GM20000 (cell line): ENCODE measurements at regions not wholly inside any gene's neighbourhood (a gene's known extent, or its start where the extent isn't known, plus 50 kb on each side); places are given as distances from the start of the nearest gene placed in this dataset.

Experiments
- DNase-seq: peaks from one replicate; pipeline ENCODE4 v3.0.0; 2012; ENCODE audit warnings: low spot score
- CTCF ChIP-seq: IDR thresholded peaks from 2 replicates; pipeline ENCODE4 v1.5.1; 2012; ENCODE audit warnings: mild to moderate bottlenecking, control low read depth; ENCODE audit errors: extremely low read depth, missing control alignments

GRCh38 chr5:173719731-173720082 is 103.3 kb upstream of the BOD1 start:
- no peak for TF ChIP-seq CTCF
- no peak for DNase-seq

GRCh38 chr5:173720286-173720952 is 104.0 kb upstream of the BOD1 start:
- DNase-seq: no peak
- TF ChIP-seq CTCF: no peak

- TF ChIP-seq CTCF: no peak
- DNase-seq: no peak
These were observed 104.6 kb upstream of the BOD1 start for GRCh38 chr5:173720953-173721600.

GRCh38 chr5:173721601-173722232 is 105.3 kb upstream of the BOD1 start:
- DNase-seq: no peak
- no peak for TF ChIP-seq CTCF

GRCh38 chr5:173726846-173727557 is 110.6 kb upstream of the BOD1 start:
- no peak for DNase-seq
- TF ChIP-seq CTCF: no peak

- no peak for DNase-seq
- no peak for TF ChIP-seq CTCF
These were observed 111.7 kb upstream of the BOD1 start for GRCh38 chr5:173727839-173728778.
